HepG2 (cell line): ENCODE measurements at regions not wholly inside any gene's neighbourhood (a gene's known extent, or its start where the extent isn't known, plus 50 kb on each side); places are given as distances from the start of the nearest gene placed in this dataset.

Experiments
- ATAC-seq: fragments of 200-7000 bp; cut with Tn5 transposase; 3 replicates; pipeline ENCODE4 v1.9.1; 2020; ENCODE audit warnings: mild to moderate bottlenecking, moderate library complexity
- BruUV-seq: library from RNA; stranded (reverse); fragments of 400-500 nt; replicated peaks from 2 replicates; lab custom pipeline; 2021; lab: Mats Ljungman, UMichigan
- CTCF ChIA-PET: fragments of 300-600 bp; formaldehyde crosslinking; extraction: SDS; loops from one replicate; lab custom pipeline; 2021; ENCODE audit warnings: low total read pairs, inconsistent platforms, low intra/inter-chr PET ratio; lab: Yijun Ruan, JAX
- POLR2A ChIA-PET: fragments of 350-600 bp; sonication (Branson Sonifier 250); formaldehyde crosslinking; loops from one replicate; lab custom pipeline; 2020; ENCODE audit warnings: antibody characterized with exemption, inconsistent platforms; lab: Yijun Ruan, JAX
- DNase-seq: peaks from one replicate; pipeline ENCODE4 v3.0.0-alpha.2; 2015; ENCODE audit warnings: low spot score
- FAIRE-seq: peaks from 3 replicates; lab custom pipeline; 2011; peaks lifted over from hg19 to GRCh38; lab: Jason Lieb, UNC
- H2AFZ ChIP-seq: one replicate; pipeline ENCODE4 v1.6.1; 2011; ENCODE audit warnings: low read length, inconsistent platforms
- H3K27ac ChIP-seq: fragments of 300-600 bp; 3 replicates; pipeline ENCODE4 v1.8.0; 2011; ENCODE audit warnings: mixed run types, mild to moderate bottlenecking, mixed read lengths, low read length, inconsistent platforms; ENCODE audit not compliant: insufficient read depth; ENCODE audit errors: extremely low read length
- H3K27me3 ChIP-seq, 2 experiments: fragments of 200-600 bp in 1 of 2; 2 replicates in 1 of 2; 3 replicates in 1 of 2; pipeline versions ENCODE4 v1.6.0 to v1.8.0; 2011; ENCODE audit warnings: low read length in 2 of 2, mild to moderate bottlenecking in 2 of 2, moderate library complexity in 2 of 2, inconsistent platforms in 1 of 2; ENCODE audit not compliant: insufficient read depth in 2 of 2, control insufficient read depth in 1 of 2
- H3K36me3 ChIP-seq, 2 experiments: fragments of 200-600 bp in 1 of 2; replicated peaks in 1 of 2; 2 replicates in 1 of 2; 3 replicates in 1 of 2; pipeline versions ENCODE4 v1.5.1 to v1.8.0; 2011; ENCODE audit warnings: low read length in 2 of 2, inconsistent platforms in 1 of 2; ENCODE audit not compliant: insufficient read depth in 2 of 2, control insufficient read depth in 1 of 2
- H3K4me1 ChIP-seq: 2 replicates; pipeline ENCODE4 v1.5.1; 2012; ENCODE audit warnings: low read length, inconsistent platforms; ENCODE audit not compliant: insufficient read depth
- H3K4me2 ChIP-seq: 2 replicates; pipeline ENCODE4 v1.6.0; 2011; ENCODE audit warnings: low read depth, low read length, inconsistent platforms
- H3K4me3 ChIP-seq, 3 experiments: fragments of 200-600 bp in 1 of 3; sonication (generic), shearing (Covaris generic) in 1 of 3; replicated peaks in 1 of 3; 2 replicates each; pipeline ENCODE4 v1.5.1; 2011 to 2016; ENCODE audit warnings: low read length in 3 of 3, inconsistent platforms in 2 of 3, low read depth in 2 of 3, mild to moderate bottlenecking in 2 of 3, control low read depth in 1 of 3, mixed read lengths in 1 of 3; ENCODE audit not compliant: insufficient read depth in 1 of 3
- H3K79me2 ChIP-seq: one replicate; pipeline ENCODE4 v1.6.1; 2011; ENCODE audit warnings: low read length, inconsistent platforms; ENCODE audit not compliant: insufficient read depth
- H3K9ac ChIP-seq: 2 replicates; pipeline ENCODE4 v1.6.0; 2011; ENCODE audit warnings: mild to moderate bottlenecking, low read depth, low read length, inconsistent platforms; ENCODE audit not compliant: insufficient read depth
- H3K9me3 ChIP-seq: 2 replicates; pipeline ENCODE4 v1.5.1; 2012; ENCODE audit warnings: mild to moderate bottlenecking, low read length
- H4K20me1 ChIP-seq: 2 replicates; pipeline ENCODE4 v1.6.0; 2011; ENCODE audit warnings: inconsistent platforms, mild to moderate bottlenecking, low read length, moderate library complexity; ENCODE audit not compliant: insufficient read depth
- CTCF ChIP-seq: sonication (generic); formaldehyde crosslinking; IDR thresholded peaks from 2 replicates; pipeline ENCODE4 v1.5.0; 2020; ENCODE audit warnings: mild to moderate bottlenecking, missing genetic modification reagents, moderate library complexity
- DBP ChIP-seq: sonication (generic); formaldehyde crosslinking; IDR thresholded peaks from 2 replicates; pipeline ENCODE4 v1.4.0; 2020; ENCODE audit warnings: missing genetic modification reagents; ENCODE audit errors: not compliant biosample characterization
- EEA1 ChIP-seq: sonication (generic); formaldehyde crosslinking; IDR thresholded peaks from 2 replicates; pipeline ENCODE4 v1.5.1; 2020; ENCODE audit warnings: mild to moderate bottlenecking, missing genetic modification reagents, borderline replicate concordance
- KDM2A ChIP-seq: sonication (generic); formaldehyde crosslinking; IDR thresholded peaks from 2 replicates; pipeline ENCODE4 v1.4.0; 2020; ENCODE audit warnings: low read depth, missing genetic modification reagents, borderline replicate concordance
- NFE2L1 ChIP-seq: sonication (generic); formaldehyde crosslinking; IDR thresholded peaks from 2 replicates; pipeline ENCODE4 v1.4.0; 2020; ENCODE audit warnings: missing genetic modification reagents, mild to moderate bottlenecking, borderline replicate concordance
- SMC3 ChIP-seq: IDR thresholded peaks from 2 replicates; pipeline ENCODE4 v1.6.1; 2011; ENCODE audit warnings: low read length, improper control_type of control experiment
- STAG1 ChIP-seq: sonication (generic); formaldehyde crosslinking; IDR thresholded peaks from 2 replicates; pipeline ENCODE4 v1.4.0; 2020; ENCODE audit warnings: missing genetic modification reagents
- TBL1XR1 ChIP-seq: fragments of 150-350 bp; IDR thresholded peaks from 2 replicates; pipeline ENCODE4 v1.6.1; 2014; ENCODE audit warnings: borderline replicate concordance, low read length; ENCODE audit not compliant: partially characterized antibody
- ZBTB33 ChIP-seq: sonication (generic); formaldehyde crosslinking; IDR thresholded peaks from 2 replicates; pipeline ENCODE4 v1.4.0; 2020; ENCODE audit warnings: missing genetic modification reagents
- ZBTB7A ChIP-seq: sonication (generic); formaldehyde crosslinking; IDR thresholded peaks from 2 replicates; pipeline ENCODE4 v1.8.0; 2022; ENCODE audit warnings: mild to moderate bottlenecking, missing genetic modification reagents
- ZNF253 ChIP-seq: sonication (generic); formaldehyde crosslinking; IDR thresholded peaks from 2 replicates; pipeline ENCODE4 v1.8.0; 2022; ENCODE audit warnings: mild to moderate bottlenecking, missing genetic modification reagents, borderline replicate concordance
- ZNF260 ChIP-seq: sonication (generic); formaldehyde crosslinking; IDR thresholded peaks from 2 replicates; pipeline ENCODE4 v1.4.0; 2020; ENCODE audit warnings: missing genetic modification reagents, low read depth, mild to moderate bottlenecking, borderline replicate concordance
- ZNF44 ChIP-seq: sonication (generic); formaldehyde crosslinking; IDR thresholded peaks from 2 replicates; pipeline ENCODE4 v1.5.1; 2020; ENCODE audit warnings: mild to moderate bottlenecking, missing genetic modification reagents
- ZNF577 ChIP-seq: sonication (generic); formaldehyde crosslinking; IDR thresholded peaks from 2 replicates; pipeline ENCODE4 v1.4.0; 2020; ENCODE audit warnings: mild to moderate bottlenecking, low read depth, missing genetic modification reagents, borderline replicate concordance
- ZNF629 ChIP-seq: sonication (generic); formaldehyde crosslinking; conservative IDR thresholded peaks from 2 replicates; pipeline ENCODE4 v1.5.0; 2020; ENCODE audit warnings: missing genetic modification reagents
- WGBS: methylation state at CpG from one replicate; pipeline ENCODE4 v1.1.6; 2017; ENCODE audit warnings: low lambda C conversion rate; 5-methylcytosine and 5-hydroxymethylcytosine counted together
- in situ Hi-C: cut with HindIII; loops from 2 replicates; pipeline ENCODE4 v1.10.0; 2017; ENCODE audit warnings: low pct_unique_long_range_greater_than_20kb; ENCODE audit not compliant: extremely low pct_ligation_motif_present
- intact Hi-C: fragments of 100-400 bp; cut with micrococcal nuclease; formaldehyde crosslinking; loops from one replicate; pipeline ENCODE4 v1.10.0; 2022; ENCODE audit not compliant: unreplicated experiment

- 70% methylated on average over 4 of the region's 4 CpGs for WGBS
- CTCF ChIA-PET: no interaction called here
- POLR2A ChIA-PET: no interaction called here
These were observed 69.8 kb upstream of the FOXP4 start for GRCh38 chr6:41476401-41476800.

GRCh38 chr6:41477572-41477971, 68.6 kb upstream of the FOXP4 start:
- ChIA-PET CTCF (no interaction called here), POLR2A (interaction anchor here (2.1 kb wide), 1 partner anchor 26 kb away, joined by 5 read pairs; no protein-coding TSS in a partner anchor)
- WGBS: 28% methylated on average over 3 of the region's 3 CpGs
- Histone ChIP-seq H3K4me3 (no peak overlapping the region), H2AFZ (no peak overlapping the region), H3K9me3 (no peaks in the 10 kb centered on the region), H3K27ac (no peak overlapping the region), H3K4me2 (no peak overlapping the region), H3K27me3 (peaks cover 2 to 14% of the 10 kb centered on the region in 2 experiments; a peak in 1 of 5 replicates), H3K79me2 (no peaks in the 10 kb centered on the region), H3K36me3 (no peaks in the 10 kb centered on the region), H3K9ac (no peak overlapping the region), H4K20me1 (no peaks in the 10 kb centered on the region), H3K4me1 (peaks cover 27% of the 10 kb centered on the region)
- no peak for FAIRE-seq
- intact Hi-C loops: no loop called here
- no peak for TF ChIP-seq ZNF253
- peak; percentile 46; the same call in 1 of the 2 replicates for TF ChIP-seq SMC3
- no peak for TF ChIP-seq ZNF577 (CRISPR knock-in tag)
- TF ChIP-seq EEA1 (CRISPR knock-in tag): no peak
- no peak for TF ChIP-seq ZNF260 (CRISPR knock-in tag)
- TF ChIP-seq KDM2A (CRISPR knock-in tag): no peak
- peak; percentile 34 for TF ChIP-seq CTCF (CRISPR knock-in tag)
- peak; percentile 42 for TF ChIP-seq STAG1 (CRISPR knock-in tag)
- TF ChIP-seq ZBTB33 (CRISPR knock-in tag): peak; percentile 18; the same call in 1 of the 2 replicates
- TF ChIP-seq ZNF44 (CRISPR knock-in tag): no peak
- TF ChIP-seq ZBTB7A: 0 out of 2 replicates have a peak, but pooled peaks have one; percentile 23
- no peak for DNase-seq
- in situ Hi-C loops: no loop called here
- ATAC-seq: peak; percentile 76
- BruUV-seq: no TSS peak

More at GRCh38 chr6:41476401-41476800, 69.8 kb upstream of the FOXP4 start:
- TF ChIP-seq NFE2L1 (CRISPR knock-in tag): no peak
- no peak for TF ChIP-seq TBL1XR1
- 0 out of 2 replicates have a peak, but pooled peaks have one; percentile 15 for TF ChIP-seq ZNF629 (CRISPR knock-in tag)
- no peak for TF ChIP-seq DBP
- no peaks in the 10 kb centered on the region for H4K20me1 ChIP-seq
- H3K27ac ChIP-seq: no peak overlapping the region
- H3K9ac ChIP-seq: no peak overlapping the region
- H3K79me2 ChIP-seq: no peaks in the 10 kb centered on the region
- H3K9me3 ChIP-seq: no peaks in the 10 kb centered on the region
- BruUV-seq: no TSS peak
- peaks cover 39% of the 10 kb centered on the region for H3K4me1 ChIP-seq
- H3K36me3 ChIP-seq: no peaks in the 10 kb centered on the region
- no peak for FAIRE-seq
- in situ Hi-C loops (no loop called here), intact Hi-C loops (no loop called here)
- peaks cover 7 to 25% of the 10 kb centered on the region in 2 experiments; a peak in 4 of 5 replicates for H3K27me3 ChIP-seq
- no peak overlapping the region for H2AFZ ChIP-seq
- no peak overlapping the region for H3K4me3 ChIP-seq
- no peak overlapping the region for H3K4me2 ChIP-seq
- ATAC-seq: no peak
- no peak for DNase-seq
